GM12874 (cell line): ENCODE measurements at regions not wholly inside any gene's neighbourhood (a gene's known extent, or its start where the extent isn't known, plus 50 kb on each side); places are given as distances from the start of the nearest gene placed in this dataset.

Source experiments
- CTCF ChIP-seq: IDR thresholded peaks from 2 replicates; pipeline ENCODE4 v1.5.1; 2011; ENCODE audit warnings: low read depth, mild to moderate bottlenecking, control low read depth, low read length, moderate library complexity; ENCODE audit not compliant: insufficient read depth

- TF ChIP-seq CTCF = no peak
Measured at GRCh38 chr16:62870554-62870953, 834.3 kb upstream of the CDH8 start.

- no peak for TF ChIP-seq CTCF
Measured at GRCh38 chr16:62869837-62870236, 833.6 kb upstream of the CDH8 start.

GRCh38 chr16:62863139-62863538, 826.9 kb upstream of the CDH8 start:
- TF ChIP-seq CTCF = no peak

- no peak for TF ChIP-seq CTCF
Measured at GRCh38 chr16:62853887-62854286, 817.6 kb upstream of the CDH8 start.

- no peak for TF ChIP-seq CTCF
Measured at GRCh38 chr16:62846399-62847057, 810.3 kb upstream of the CDH8 start.

- no peak for TF ChIP-seq CTCF
Measured at GRCh38 chr16:62832214-62832613, 796.0 kb upstream of the CDH8 start.

- no peak for TF ChIP-seq CTCF
Measured at GRCh38 chr16:62831235-62831850, 795.1 kb upstream of the CDH8 start.
